ENCODE measurements at regions not wholly inside any gene's neighbourhood (a gene's known extent, or its start where the extent isn't known, plus 50 kb on each side); places are given as distances from the start of the nearest gene placed in this dataset.

- H3K27ac ChIP-seq = no peak overlapping the region
- intact Hi-C loops (cut with DNase I) = no loop called here
Measured at GRCh38 chr22:48096411-48096810, 1334.0 kb downstream of the TBC1D22A start.

GRCh38 chr22:48093981-48094380 is 1331.5 kb downstream of the TBC1D22A start:
- Histone ChIP-seq H3K27ac (no peak overlapping the region), H3K27me3 (peaks cover 0 to 14% (median 0%) of the 10 kb centered on the region in 4 donors), H3K9me3 (no peaks in the 10 kb centered on the region), H3K36me3 (no peaks in the 10 kb centered on the region), H3K4me3 (no peak overlapping the region), H3K4me1 (peaks cover 6 to 21% (median 15%) of the 10 kb centered on the region in 3 donors)
- TF ChIP-seq CTCF (IDR thresholded peaks at IDR 0.05) (no peak), POLR2A (IDR thresholded peaks at IDR 0.05) (no peak)
- 75 to 79% methylated on average over 8 of the region's 8 CpGs for WGBS, 2 donors
- no peak for DNase-seq
- intact Hi-C loops (cut with DNase I) = no loop called here

More at GRCh38 chr22:48096411-48096810, 1334.0 kb downstream of the TBC1D22A start:
- 47 to 85% methylated on average over 6 of the region's 7 CpGs for WGBS, 2 donors
- DNase-seq = no peak
- Histone ChIP-seq H3K27me3 (peaks cover 0 to 34% (median 0%) of the 10 kb centered on the region in 4 donors), H3K9me3 (no peaks in the 10 kb centered on the region), H3K4me3 (no peak overlapping the region), H3K36me3 (no peaks in the 10 kb centered on the region), H3K4me1 (no peaks in the 10 kb centered on the region)
- TF ChIP-seq CTCF (IDR thresholded peaks at IDR 0.05) = no peak
- no peak for TF ChIP-seq POLR2A (IDR thresholded peaks at IDR 0.05)

GRCh38 chr22:48092866-48093265 is 1330.4 kb downstream of the TBC1D22A start:
- Histone ChIP-seq H3K27ac (no peak overlapping the region), H3K27me3 (peaks cover 0 to 12% (median 0%) of the 10 kb centered on the region in 4 donors), H3K4me3 (no peak overlapping the region), H3K36me3 (no peaks in the 10 kb centered on the region), H3K9me3 (no peaks in the 10 kb centered on the region), H3K4me1 (peaks cover 6 to 23% (median 17%) of the 10 kb centered on the region in 3 donors)
- no peak for TF ChIP-seq POLR2A (IDR thresholded peaks at IDR 0.05)
- no peak for TF ChIP-seq CTCF (IDR thresholded peaks at IDR 0.05)
- DNase-seq = no peak
- intact Hi-C loops (cut with DNase I) = no loop called here
- 52 to 63% methylated on average over 4 of the region's 4 CpGs for WGBS, 2 donors

- H3K9me3 ChIP-seq = no peaks in the 10 kb centered on the region
- DNase-seq = no peak
- WGBS, 2 donors = 75 to 77% methylated on average over 8 to 10 of the region's 10 CpGs
- no peak for TF ChIP-seq POLR2A (IDR thresholded peaks at IDR 0.05)
- no peak for TF ChIP-seq CTCF (IDR thresholded peaks at IDR 0.05)
- H3K36me3 ChIP-seq = no peaks in the 10 kb centered on the region
- intact Hi-C loops (cut with DNase I) = no loop called here
- H3K27me3 ChIP-seq = peaks cover 0 to 1% (median 0%) of the 10 kb centered on the region in 4 donors
- no peak overlapping the region for H3K27ac ChIP-seq
- H3K4me1 ChIP-seq = peaks cover 6 to 23% (median 17%) of the 10 kb centered on the region in 3 donors
- no peak overlapping the region for H3K4me3 ChIP-seq
Measured at GRCh38 chr22:48091656-48092223, 1329.3 kb downstream of the TBC1D22A start.

GRCh38 chr22:48091060-48091650 is 1328.7 kb downstream of the TBC1D22A start:
- no peak for DNase-seq
- Histone ChIP-seq H3K4me3 (no peak overlapping the region), H3K27me3 (no peaks in the 10 kb centered on the region), H3K36me3 (no peaks in the 10 kb centered on the region), H3K27ac (no peak overlapping the region), H3K9me3 (no peaks in the 10 kb centered on the region), H3K4me1 (peaks cover 6 to 23% (median 17%) of the 10 kb centered on the region in 3 donors)
- intact Hi-C loops (cut with DNase I) = no loop called here
- no peak for TF ChIP-seq CTCF (IDR thresholded peaks at IDR 0.05)
- no peak for TF ChIP-seq POLR2A (IDR thresholded peaks at IDR 0.05)
- WGBS, 2 donors = 74% methylated on average over 9 to 11 of the region's 11 CpGs

Data from esophagus squamous epithelium (tissue), 5 donors.